ENCODE measurements at regions not wholly inside any gene's neighbourhood (a gene's known extent, or its start where the extent isn't known, plus 50 kb on each side); places are given as distances from the start of the nearest gene placed in this dataset.

DNA sequence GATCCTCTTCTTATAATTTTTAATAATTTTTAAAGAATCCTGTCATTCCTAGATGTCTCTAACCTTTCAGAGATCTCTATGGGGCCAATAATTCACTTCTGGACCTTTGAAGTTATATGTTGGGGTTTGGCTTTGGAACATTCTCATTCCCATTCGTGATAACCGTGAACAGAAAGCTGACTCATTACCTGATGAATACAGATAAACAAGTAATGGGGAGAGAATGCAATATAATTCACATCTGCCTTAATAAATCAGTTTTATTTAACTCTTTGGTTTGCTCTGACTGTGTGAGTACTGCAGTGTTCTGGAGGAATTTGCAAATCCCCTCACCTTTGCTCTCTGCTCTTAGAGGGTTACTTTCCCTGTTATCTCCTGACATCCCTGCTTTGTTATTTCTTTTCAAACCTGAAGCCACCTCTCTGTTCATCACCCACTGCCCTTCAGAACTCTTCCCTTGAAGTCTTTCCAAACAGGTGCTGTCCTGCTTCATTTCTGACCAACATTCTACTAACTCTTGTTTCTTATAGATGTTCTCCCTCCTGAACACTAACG is 79.6 kb upstream of the SLC38A2 start:
- TF ChIP-seq, protein P1, sequence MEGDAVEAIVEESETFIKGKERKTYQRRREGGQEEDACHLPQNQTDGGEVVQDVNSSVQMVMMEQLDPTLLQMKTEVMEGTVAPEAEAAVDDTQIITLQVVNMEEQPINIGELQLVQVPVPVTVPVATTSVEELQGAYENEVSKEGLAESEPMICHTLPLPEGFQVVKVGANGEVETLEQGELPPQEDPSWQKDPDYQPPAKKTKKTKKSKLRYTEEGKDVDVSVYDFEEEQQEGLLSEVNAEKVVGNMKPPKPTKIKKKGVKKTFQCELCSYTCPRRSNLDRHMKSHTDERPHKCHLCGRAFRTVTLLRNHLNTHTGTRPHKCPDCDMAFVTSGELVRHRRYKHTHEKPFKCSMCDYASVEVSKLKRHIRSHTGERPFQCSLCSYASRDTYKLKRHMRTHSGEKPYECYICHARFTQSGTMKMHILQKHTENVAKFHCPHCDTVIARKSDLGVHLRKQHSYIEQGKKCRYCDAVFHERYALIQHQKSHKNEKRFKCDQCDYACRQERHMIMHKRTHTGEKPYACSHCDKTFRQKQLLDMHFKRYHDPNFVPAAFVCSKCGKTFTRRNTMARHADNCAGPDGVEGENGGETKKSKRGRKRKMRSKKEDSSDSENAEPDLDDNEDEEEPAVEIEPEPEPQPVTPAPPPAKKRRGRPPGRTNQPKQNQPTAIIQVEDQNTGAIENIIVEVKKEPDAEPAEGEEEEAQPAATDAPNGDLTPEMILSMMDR (IDR thresholded peaks at IDR 0.05), result no peak
- TF ChIP-seq POLR2AphosphoS5 (IDR thresholded peaks at IDR 0.05; ENCODE audit: insufficient read depth in 1 of 2, low read depth in 1 of 2) (no peak), POLR2A (IDR thresholded peaks at IDR 0.05) (no peak)

Data from vagina (tissue), 2 donors.